Stimulated activated CD4-positive, alpha-beta T cell treated with anti-CD3 and anti-CD28 coated beads, Interleukin-2, amount 100 ng/mL, for 24 hours (primary cell): ENCODE measurements at regions not wholly inside any gene's neighbourhood (a gene's known extent, or its start where the extent isn't known, plus 50 kb on each side); places are given as distances from the start of the nearest gene placed in this dataset.

Experiments used
- DNase-seq, 2 donors: peaks; one replicate each; pipeline ENCODE4 v3.0.0-alpha.2; 2020

- DNase-seq: no peak
Measured at GRCh38 chr16:18050777-18051176, 285.8 kb downstream of the NPIPA8 start.

GRCh38 chr16:18050234-18050633 is 286.3 kb downstream of the NPIPA8 start:
- no peak for DNase-seq

- DNase-seq: no peak
Measured at GRCh38 chr16:18049547-18050133, 286.9 kb downstream of the NPIPA8 start.

GRCh38 chr16:18048853-18049546 is 287.5 kb downstream of the NPIPA8 start:
- no peak for DNase-seq

GRCh38 chr16:18047761-18048160 is 288.8 kb downstream of the NPIPA8 start:
- DNase-seq: no peak

- DNase-seq: no peak
Measured at GRCh38 chr16:18045356-18045755, 291.2 kb downstream of the NPIPA8 start.

- no peak for DNase-seq
Measured at GRCh38 chr16:18041864-18042834, 294.4 kb downstream of the NPIPA8 start.

- DNase-seq: no peak
Measured at GRCh38 chr16:18039931-18040330, 296.6 kb downstream of the NPIPA8 start.

- DNase-seq: no peak
Measured at GRCh38 chr16:18037051-18037450, 299.5 kb downstream of the NPIPA8 start.

- no peak for DNase-seq
Measured at GRCh38 chr16:18024611-18025010, 311.9 kb downstream of the NPIPA8 start.

GRCh38 chr16:18018376-18018775 is 318.2 kb downstream of the NPIPA8 start:
- DNase-seq: no peak

- no peak for DNase-seq
Measured at GRCh38 chr16:18013863-18014262, 322.7 kb downstream of the NPIPA8 start.

GRCh38 chr16:18008356-18008755 is 328.2 kb downstream of the NPIPA8 start:
- DNase-seq: no peak

GRCh38 chr16:18003033-18003432 is 333.5 kb downstream of the NPIPA8 start:
- no peak for DNase-seq

- DNase-seq: no peak
Measured at GRCh38 chr16:17998996-17999395, 337.5 kb downstream of the NPIPA8 start.

GRCh38 chr16:17998550-17998949 is 338.0 kb downstream of the NPIPA8 start:
- DNase-seq: no peak

- no peak for DNase-seq
Measured at GRCh38 chr16:17994027-17994426, 342.5 kb downstream of the NPIPA8 start.

GRCh38 chr16:17992416-17992815 is 344.1 kb downstream of the NPIPA8 start:
- DNase-seq: no peak

- no peak for DNase-seq
Measured at GRCh38 chr16:17989255-17989654, 347.3 kb downstream of the NPIPA8 start.

- DNase-seq: no peak
Measured at GRCh38 chr16:17988839-17989238, 347.7 kb downstream of the NPIPA8 start.

- no peak for DNase-seq
Measured at GRCh38 chr16:17986991-17987390, 349.5 kb downstream of the NPIPA8 start.

- no peak for DNase-seq
Measured at GRCh38 chr16:17984810-17985209, 351.7 kb downstream of the NPIPA8 start.

GRCh38 chr16:17983847-17984639 is 352.5 kb downstream of the NPIPA8 start:
- DNase-seq: no peak
